GM12891 (cell line): ENCODE measurements at regions not wholly inside any gene's neighbourhood (a gene's known extent, or its start where the extent isn't known, plus 50 kb on each side); places are given as distances from the start of the nearest gene placed in this dataset.

Experiments
- PAX5 ChIP-seq: IDR thresholded peaks from 2 replicates; pipeline ENCODE4 v1.6.1; 2011; ENCODE audit warnings: low read length, moderate library complexity, mild to moderate bottlenecking; ENCODE audit not compliant: insufficient read depth, severe bottlenecking
- POLR2A ChIP-seq: IDR thresholded peaks from 2 replicates; pipeline ENCODE4 v1.6.1; 2011; ENCODE audit warnings: low read depth, low read length, control low read depth
- POLR2AphosphoS5 ChIP-seq: IDR thresholded peaks from 2 replicates; pipeline ENCODE4 v1.6.1; 2011; ENCODE audit warnings: low read depth, low read length, control low read depth
- POU2F2 ChIP-seq: IDR thresholded peaks from 2 replicates; pipeline ENCODE4 v1.6.1; 2011; ENCODE audit warnings: low read depth, mild to moderate bottlenecking, control low read depth, low read length, moderate library complexity
- SPI1 ChIP-seq: IDR thresholded peaks from 2 replicates; pipeline ENCODE4 v1.6.1; 2011; ENCODE audit warnings: low read depth, low read length, control low read depth
- TAF1 ChIP-seq: IDR thresholded peaks from 2 replicates; pipeline ENCODE4 v1.6.1; 2011; ENCODE audit warnings: low read depth, low read length, control low read depth

- TF ChIP-seq POLR2A (no peak), POU2F2 (no peak), POLR2AphosphoS5 (no peak), SPI1 (no peak), TAF1 (no peak), PAX5 (no peak)
Observed at GRCh38 chr5:2985718-2986117, 234.2 kb upstream of the IRX2 start.
